ENCODE measurements at regions not wholly inside any gene's neighbourhood (a gene's known extent, or its start where the extent isn't known, plus 50 kb on each side); places are given as distances from the start of the nearest gene placed in this dataset.

DNA sequence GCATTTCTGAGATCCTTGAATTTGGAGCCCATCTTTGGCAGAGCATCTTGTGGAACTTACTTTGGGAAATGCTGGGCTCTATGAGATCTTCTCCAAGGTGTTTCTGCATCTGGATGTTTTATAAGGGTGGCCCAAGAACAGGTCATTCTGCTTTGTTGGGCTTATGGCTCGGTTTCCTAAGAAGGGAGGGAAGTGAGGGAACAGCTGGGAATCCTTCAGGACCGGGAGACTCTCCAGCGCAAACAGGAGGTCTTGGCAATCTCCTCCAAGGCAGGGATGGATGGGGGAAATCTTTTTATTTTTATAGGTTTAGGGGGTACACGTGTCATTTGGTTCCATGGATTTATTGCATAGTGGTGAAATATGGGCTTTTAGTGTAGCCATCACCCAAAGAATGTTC, 54.7 kb downstream of the IRX3 start:
- DNase-seq (ENCODE audit: low spot score), result no peak

DNA sequence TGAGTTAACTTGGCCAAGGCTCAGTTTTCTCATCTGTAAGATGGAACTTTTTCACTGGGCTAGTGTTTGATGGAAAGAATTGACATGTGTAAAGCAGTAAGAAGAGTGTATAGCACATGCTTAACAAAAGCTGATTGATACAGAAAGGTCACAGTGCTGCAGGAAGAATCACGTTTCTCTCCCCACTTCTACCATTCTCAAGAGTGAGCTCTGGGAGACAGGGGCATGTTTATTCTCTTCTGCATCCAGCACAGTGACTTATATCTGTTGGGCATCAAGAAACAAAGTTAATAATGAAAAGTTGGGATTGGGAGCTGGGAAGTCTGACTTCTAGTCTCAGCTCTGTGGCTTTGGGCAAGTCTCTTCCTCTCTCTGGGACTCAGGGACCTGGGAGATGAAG, 55.3 kb downstream of the IRX3 start:
- no peak for DNase-seq (ENCODE audit: low spot score)

DNA sequence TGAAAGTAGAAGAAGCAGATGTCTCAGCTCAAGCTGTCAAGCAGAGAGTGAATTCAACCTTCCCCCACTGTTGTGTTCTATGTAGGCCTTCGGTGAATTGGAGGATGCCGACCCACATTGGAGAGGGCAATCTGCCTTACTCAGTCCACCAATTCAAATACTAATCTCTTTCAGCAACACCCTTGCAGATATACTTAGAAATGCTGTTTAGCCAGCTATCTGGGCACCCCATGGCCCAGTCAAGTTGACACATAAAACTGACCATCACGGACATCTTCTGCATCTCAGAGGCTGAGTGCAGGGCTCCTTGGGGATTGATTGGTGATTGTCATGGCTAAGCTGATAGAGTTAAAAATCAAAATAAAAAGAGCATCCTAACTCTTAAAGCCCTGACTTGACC, 58.3 kb downstream of the IRX3 start:
- DNase-seq (ENCODE audit: low spot score), result no peak

DNA sequence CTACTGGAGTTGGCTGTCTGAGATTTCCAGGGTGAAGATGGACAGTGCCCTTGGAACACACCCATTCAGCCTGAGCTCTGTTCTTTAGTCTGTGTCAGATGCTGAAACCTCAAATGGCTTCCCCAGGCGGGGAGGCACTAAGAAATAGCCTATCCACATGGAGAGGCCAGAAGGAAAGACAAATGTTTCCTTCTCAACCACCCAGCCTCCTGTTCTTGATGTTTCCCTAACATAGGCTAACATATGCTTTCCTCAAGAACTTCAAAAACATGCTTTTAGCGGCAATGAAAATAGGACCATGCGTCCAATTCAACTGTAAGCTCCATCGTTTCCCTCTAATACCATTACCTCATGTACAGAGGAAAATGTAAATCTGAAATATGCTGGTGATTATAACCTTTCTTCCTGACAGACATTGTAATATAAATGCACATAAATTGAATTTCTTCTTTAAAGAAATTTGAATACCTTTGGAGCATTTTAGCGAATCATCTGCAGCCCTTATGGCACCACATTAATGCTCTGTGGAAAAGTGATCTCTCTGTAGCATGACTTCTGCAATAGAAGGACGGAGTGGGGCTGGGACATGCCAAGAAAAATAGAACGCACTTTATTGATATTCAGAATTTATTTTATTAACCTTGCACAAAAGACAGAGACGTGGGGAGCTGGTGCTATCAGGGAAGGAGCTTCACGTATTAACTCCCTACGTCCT, 60.1 kb downstream of the IRX3 start:
- DNase-seq (ENCODE audit: low spot score), result no peak

DNA sequence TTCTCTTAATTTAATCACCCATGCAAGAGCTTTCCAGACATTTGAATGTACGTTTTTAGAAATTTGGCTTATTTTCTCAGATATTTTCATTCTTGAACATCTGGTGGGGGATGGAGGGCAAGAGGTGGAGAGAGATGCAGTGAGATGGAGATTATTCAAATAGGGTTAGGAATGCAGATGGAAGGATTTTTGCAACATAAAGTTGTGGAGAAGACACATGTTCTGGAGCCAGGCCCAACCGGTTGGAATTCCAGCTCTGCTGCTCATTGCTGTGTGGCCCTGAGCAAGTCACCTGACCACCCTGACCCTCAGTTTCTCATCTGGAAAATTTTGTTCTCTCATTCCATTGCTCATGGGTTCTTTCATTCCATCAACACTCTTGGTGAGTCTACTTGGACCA, 66.9 kb downstream of the IRX3 start:
- no peak for DNase-seq (ENCODE audit: low spot score)

DNA sequence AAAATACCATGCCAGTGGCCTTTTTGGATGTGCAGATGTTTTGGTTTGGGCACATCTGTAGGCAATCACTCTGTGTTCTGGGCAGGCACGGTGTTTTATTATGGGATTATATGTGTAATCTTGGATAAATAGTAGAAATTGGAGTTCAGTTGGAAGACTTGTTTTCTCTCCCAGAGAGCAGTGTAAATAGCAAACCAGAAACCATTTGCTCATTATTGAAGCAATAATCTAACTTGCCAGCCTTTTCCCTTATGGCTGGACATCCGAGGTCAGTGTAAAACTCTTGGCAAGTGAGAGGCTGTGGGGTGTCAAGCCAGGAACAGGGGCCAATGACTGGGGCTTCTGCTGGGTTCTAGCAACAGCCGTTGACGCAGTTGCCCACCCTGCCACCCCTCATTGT, 69.9 kb downstream of the IRX3 start:
- no peak for DNase-seq (ENCODE audit: low spot score)

DNA sequence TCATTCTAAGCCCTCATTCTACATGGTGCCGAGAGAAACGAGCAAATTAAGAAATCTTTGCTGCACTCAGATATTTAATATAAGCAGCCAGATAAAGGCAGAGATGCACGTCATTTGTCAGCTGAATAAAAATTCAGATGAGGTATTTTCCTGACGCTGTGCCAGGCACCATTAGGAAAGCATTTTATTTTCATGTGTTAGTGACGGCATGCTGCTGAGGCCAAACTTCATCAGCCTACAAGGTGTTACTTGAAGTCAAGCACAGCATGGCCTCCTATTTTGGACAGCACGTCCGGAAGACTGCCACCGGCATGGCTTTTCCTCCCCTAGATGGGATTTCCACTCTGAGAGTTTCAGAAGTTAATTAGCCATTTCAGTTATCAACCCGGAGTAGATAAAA, 70.3 kb downstream of the IRX3 start:
- DNase-seq (ENCODE audit: low spot score), result no peak

DNA sequence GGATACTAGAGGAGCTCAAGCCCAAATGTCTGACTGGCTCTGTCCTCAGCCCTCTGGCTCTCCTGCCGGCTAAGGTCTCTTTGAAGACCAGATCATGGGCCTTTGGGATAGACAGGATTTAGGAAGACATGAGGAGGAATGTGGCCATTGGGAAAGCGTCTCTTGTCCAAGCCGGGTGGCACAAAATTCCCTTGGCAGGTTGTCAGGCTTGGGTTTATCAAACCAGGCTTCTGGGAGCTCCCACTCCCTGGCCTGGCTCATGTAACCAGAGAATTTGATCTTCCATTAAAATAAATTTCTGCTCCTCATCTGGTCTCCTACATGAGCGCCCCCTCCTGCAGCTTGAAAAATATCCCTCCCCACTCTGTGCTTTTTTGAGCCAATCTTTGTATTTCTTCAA, 71.1 kb downstream of the IRX3 start:
- no peak for DNase-seq (ENCODE audit: low spot score)

DNA sequence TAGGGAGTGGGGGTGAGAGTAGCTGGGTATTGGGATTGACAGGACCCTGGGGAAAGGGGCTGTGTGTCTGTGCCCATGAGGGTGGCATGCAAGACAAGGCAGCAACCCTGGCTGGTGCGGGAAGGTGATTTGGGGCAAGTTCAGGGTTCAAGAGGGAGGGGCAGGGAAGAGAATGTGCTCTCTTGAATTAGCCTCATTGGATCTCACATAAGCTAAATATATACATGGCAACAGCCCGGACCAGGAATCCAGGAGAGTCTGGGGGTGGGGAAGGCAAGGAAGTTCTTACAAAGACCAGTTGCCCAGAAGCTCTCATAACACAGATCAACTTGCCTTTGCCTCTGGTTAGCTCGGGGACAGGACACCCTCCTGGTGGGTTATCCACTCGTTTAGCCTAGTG, 73.3 kb downstream of the IRX3 start:
- DNase-seq (ENCODE audit: low spot score), result no peak

DNA sequence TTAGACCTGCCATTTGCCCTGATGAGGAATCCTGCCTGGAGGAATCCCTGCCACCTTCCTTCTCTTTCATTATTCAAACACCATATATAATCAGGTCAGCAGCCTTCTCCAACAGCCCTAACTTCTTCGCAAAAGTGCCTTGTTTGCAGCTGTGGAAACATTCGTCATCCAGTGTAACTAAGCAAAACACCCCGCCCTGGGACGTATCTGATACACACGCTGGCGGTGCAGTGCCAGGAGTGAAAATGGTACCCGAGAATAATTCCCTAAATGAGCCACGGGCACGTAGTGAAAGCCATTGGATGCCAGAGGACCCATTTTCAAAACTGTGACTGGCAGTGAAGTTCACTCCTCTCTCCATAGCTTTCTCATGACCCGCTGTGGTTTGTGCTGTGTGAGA, 73.7 kb downstream of the IRX3 start:
- no peak for DNase-seq (ENCODE audit: low spot score)

DNA sequence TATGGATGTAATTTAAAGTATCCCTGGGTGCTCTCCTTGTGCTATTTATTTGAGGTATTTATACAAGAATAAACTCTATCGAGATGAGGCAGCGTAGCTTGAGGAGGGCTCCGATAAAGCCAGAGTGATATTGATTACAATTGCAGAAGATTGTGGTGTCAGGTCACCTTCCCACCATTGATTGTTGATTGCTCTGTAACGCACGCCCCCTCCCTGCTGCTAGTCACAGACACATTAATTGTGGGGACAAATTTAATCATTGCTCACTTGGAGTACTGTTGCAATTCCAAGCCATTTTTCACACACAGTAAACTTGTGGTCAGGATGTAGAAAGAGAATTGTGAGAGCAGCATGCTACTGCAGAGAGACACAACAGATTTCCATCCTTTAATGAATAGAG, 75.4 kb downstream of the IRX3 start:
- no peak for DNase-seq (ENCODE audit: low spot score)

DNA sequence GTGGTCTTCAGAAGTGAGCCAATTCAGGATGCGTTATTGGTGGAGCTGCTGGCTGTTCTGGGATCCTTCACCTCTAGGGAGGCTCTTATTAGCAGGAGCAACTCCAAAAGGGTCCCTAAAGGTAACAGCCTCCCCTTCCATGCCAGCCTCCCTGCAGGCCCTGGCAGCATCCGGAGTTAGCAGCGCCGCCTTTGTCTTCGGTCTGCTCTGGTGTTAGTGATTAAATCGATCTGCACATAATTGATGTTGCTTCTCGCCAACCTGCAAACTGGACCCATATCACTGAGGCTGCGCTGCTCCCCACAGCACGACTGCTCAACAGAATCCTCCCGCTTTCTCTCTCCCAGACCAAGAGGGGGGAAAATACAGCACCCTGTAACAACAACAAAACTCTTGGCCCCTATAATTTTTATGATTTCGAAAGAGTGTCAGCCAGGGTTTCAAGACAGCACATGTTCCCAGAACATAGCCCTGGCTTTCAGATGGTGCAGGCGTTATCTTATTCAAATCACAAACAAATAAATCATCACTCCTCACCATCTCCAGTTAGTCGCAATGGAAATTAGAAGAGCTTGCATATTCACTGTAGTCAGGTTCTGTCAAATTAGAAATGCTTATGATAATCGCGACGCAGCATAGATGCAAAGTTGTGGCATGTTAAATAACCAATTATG, 76.0 kb downstream of the IRX3 start:
- peak; percentile 42 for DNase-seq (ENCODE audit: low spot score)

DNA sequence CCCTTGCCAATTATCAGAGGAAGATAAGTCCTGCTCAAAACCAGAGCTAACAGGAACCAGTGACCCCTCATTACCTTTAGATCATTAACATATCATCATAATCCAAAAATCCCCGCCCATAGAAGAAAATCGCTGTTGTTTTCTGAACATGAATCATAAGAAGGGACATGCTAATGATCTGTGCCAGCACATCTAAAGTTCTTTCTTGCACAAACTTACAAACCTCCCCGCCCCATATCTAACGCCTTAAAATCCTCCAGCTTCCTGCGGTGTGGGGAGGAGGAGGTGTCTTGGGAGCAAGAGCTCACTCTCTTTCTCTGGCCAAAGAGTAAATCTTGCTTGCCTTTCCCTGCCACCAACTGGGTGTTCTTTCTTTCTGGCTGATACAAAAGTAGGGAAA, 78.3 kb downstream of the IRX3 start:
- DNase-seq (ENCODE audit: low spot score), result no peak

DNA sequence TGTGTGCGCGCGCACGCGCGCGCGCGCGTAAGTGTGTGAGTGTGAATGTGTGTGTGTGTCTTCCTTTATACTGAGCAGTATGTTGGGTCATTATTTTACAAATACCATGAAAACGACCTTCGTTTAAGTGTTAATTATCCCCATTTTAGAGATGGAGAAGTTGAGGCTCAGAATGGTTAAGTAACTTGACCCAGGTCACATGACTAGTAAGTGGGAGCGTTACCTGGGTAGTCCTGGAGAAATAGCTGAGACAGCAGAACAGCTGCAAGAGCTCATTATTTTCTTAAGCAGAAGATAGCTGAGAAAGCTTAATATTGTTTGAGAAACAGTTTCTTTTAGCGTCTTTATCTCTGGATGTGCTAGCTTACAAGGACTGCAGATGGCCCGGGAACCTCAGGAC, 78.8 kb downstream of the IRX3 start:
- DNase-seq (ENCODE audit: low spot score), result no peak

DNA sequence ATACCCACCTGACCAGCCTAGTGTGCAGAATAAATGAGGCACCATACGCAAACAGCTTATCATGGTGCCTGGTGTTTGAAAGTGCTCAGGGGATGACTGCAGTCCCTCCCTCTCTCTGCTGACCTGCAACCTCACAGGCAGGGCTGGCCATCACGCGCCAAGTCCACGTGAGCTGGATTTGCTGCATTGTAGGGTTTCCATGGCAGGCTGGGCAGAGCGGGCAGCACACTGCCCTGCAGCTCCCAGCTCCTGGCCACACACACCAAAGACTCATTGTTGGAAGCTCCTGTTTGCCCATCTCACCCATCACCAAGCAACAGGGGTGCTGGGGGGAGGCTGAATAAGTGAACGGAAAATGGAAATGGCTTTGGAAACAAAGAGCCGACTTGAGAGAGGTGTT, 81.8 kb downstream of the IRX3 start:
- DNase-seq (ENCODE audit: low spot score), result no peak

DNA sequence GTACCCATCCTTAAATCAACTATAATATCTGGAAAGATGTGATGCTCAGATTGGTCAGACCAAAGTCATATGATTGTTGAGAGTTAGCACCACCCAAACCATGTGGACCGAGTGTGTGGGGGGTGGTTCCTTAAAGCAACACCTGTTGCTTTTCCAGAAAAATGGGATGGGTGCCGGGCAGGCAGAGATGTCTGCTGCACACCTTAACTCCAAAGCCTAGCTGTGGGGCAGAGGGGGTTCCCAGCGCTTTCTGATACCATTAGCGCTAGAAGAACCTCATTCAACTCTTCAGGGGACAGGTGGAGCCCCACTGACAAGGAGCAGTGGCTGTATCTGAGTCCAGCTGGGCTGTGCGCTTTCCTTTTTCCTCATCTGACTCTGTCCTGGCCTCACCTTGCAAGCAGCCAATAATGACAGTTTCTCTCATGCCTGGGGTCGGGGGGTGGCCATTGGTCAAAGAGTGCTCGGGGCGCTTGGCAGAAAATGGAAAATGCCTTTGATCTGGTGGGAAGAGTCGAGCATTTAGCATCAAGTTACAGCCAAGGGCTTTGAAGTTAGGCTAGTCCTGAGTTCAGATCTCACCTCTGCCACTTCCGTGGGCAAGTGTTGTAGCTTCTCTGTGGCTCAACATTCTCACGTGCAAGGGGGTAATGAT, 82.6 kb downstream of the IRX3 start:
- no peak for DNase-seq (ENCODE audit: low spot score)

DNA sequence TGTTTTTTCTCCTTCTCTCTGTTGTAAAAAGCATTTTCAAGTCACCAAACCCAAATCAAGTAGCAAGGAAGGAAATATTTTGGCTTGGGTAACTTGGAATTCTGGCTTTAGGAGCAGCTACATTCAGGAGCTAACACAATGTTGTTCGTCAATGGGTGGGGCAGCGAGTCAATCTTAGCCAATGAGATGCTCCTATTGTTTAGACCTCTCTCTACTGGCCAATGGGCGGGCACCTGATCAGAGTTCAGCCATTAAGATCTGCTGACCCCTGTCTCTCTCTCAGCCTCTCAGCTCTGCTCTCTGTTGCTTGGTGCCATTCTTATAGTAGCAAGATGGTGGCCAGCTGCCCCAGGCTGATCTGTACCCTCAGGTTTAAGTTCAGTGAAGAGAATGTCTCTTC, 83.2 kb downstream of the IRX3 start:
- DNase-seq (ENCODE audit: low spot score), result peak; percentile 39
